ENCODE measurements at regions not wholly inside any gene's neighbourhood (a gene's known extent, or its start where the extent isn't known, plus 50 kb on each side); places are given as distances from the start of the nearest gene placed in this dataset.

DNA sequence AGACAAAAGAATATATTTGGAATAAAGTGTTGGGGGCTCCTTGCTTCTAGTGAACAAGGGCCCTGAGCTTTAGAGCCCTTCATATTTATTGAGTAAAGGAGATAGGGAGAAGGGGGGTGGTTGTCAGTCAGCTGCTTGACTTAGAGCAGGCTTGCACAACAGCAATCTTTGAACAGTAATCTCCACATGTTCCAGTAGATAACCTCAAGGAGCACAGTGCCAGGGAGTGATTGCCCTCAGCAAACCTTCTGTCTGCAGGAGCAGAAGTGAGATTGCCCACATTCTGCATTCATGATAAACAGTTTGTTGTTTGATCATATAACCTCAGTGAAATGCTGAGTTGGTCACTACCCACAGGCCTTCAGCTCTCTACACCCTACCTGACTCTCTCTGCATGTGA lies 205.8 kb upstream of the CXCL13 start:
- H3K4me1 ChIP-seq (ENCODE audit: low read length) = peaks cover 21% of the 10 kb centered on the region
- H3K27ac ChIP-seq (ENCODE audit: low read length) = no peak overlapping the region
- H3K27me3 ChIP-seq (ENCODE audit: low read depth, low read length) = no peaks in the 10 kb centered on the region; the same call in 1 of the 2 replicates
- H3K79me2 ChIP-seq (ENCODE audit: low read length) = no peaks in the 10 kb centered on the region
- no peak overlapping the region for H2AFZ ChIP-seq (ENCODE audit: low read depth, low read length)
- no peaks in the 10 kb centered on the region for H4K20me1 ChIP-seq (ENCODE audit: insufficient read depth, low read length)
- no peak for TF ChIP-seq EZH2phosphoT487 (IDR thresholded peaks at IDR 0.05; ENCODE audit: low read depth)
- TF ChIP-seq, protein P1, sequence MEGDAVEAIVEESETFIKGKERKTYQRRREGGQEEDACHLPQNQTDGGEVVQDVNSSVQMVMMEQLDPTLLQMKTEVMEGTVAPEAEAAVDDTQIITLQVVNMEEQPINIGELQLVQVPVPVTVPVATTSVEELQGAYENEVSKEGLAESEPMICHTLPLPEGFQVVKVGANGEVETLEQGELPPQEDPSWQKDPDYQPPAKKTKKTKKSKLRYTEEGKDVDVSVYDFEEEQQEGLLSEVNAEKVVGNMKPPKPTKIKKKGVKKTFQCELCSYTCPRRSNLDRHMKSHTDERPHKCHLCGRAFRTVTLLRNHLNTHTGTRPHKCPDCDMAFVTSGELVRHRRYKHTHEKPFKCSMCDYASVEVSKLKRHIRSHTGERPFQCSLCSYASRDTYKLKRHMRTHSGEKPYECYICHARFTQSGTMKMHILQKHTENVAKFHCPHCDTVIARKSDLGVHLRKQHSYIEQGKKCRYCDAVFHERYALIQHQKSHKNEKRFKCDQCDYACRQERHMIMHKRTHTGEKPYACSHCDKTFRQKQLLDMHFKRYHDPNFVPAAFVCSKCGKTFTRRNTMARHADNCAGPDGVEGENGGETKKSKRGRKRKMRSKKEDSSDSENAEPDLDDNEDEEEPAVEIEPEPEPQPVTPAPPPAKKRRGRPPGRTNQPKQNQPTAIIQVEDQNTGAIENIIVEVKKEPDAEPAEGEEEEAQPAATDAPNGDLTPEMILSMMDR (IDR thresholded peaks at IDR 0.05; ENCODE audit: low read depth, low read length) = no peak
- no peaks in the 10 kb centered on the region for H3K9me3 ChIP-seq (ENCODE audit: insufficient read depth, low read length)
- no peak overlapping the region for H3K9ac ChIP-seq (ENCODE audit: low read length)
- H3K4me3 ChIP-seq (ENCODE audit: low read length) = no peak overlapping the region
- H3K4me2 ChIP-seq (ENCODE audit: low read length) = no peak overlapping the region
- no peaks in the 10 kb centered on the region for H3K36me3 ChIP-seq (replicated peaks; ENCODE audit: low read depth, low read length)

- Histone ChIP-seq H3K9me3 (ENCODE audit: insufficient read depth, low read length) (no peaks in the 10 kb centered on the region), H3K79me2 (ENCODE audit: low read length) (no peaks in the 10 kb centered on the region), H3K4me1 (ENCODE audit: low read length) (no peaks in the 10 kb centered on the region), H2AFZ (ENCODE audit: low read depth, low read length) (no peak overlapping the region), H3K36me3 (replicated peaks; ENCODE audit: low read depth, low read length) (no peaks in the 10 kb centered on the region), H3K4me2 (ENCODE audit: low read length) (no peak overlapping the region), H3K27ac (ENCODE audit: low read length) (no peak overlapping the region), H3K9ac (ENCODE audit: low read length) (no peak overlapping the region), H3K27me3 (ENCODE audit: low read depth, low read length) (no peaks in the 10 kb centered on the region), H3K4me3 (ENCODE audit: low read length) (no peak overlapping the region), H4K20me1 (ENCODE audit: insufficient read depth, low read length) (no peaks in the 10 kb centered on the region)
- TF ChIP-seq, protein P1 (IDR thresholded peaks at IDR 0.05; ENCODE audit: low read depth, low read length) = no peak
- TF ChIP-seq EZH2phosphoT487 (IDR thresholded peaks at IDR 0.05; ENCODE audit: low read depth) = no peak
These were observed 191.9 kb upstream of the CXCL13 start for GRCh38 chr4:77413766-77414165.

GRCh38 chr4:77415689-77416088 lies 189.9 kb upstream of the CXCL13 start:
- Histone ChIP-seq H3K27me3 (ENCODE audit: low read depth, low read length) (no peaks in the 10 kb centered on the region), H2AFZ (ENCODE audit: low read depth, low read length) (no peak overlapping the region), H3K9ac (ENCODE audit: low read length) (no peak overlapping the region), H3K79me2 (ENCODE audit: low read length) (no peaks in the 10 kb centered on the region), H3K36me3 (replicated peaks; ENCODE audit: low read depth, low read length) (no peaks in the 10 kb centered on the region), H3K4me2 (ENCODE audit: low read length) (no peak overlapping the region), H4K20me1 (ENCODE audit: insufficient read depth, low read length) (no peaks in the 10 kb centered on the region), H3K9me3 (ENCODE audit: insufficient read depth, low read length) (no peaks in the 10 kb centered on the region), H3K4me1 (ENCODE audit: low read length) (no peaks in the 10 kb centered on the region), H3K4me3 (ENCODE audit: low read length) (no peak overlapping the region), H3K27ac (ENCODE audit: low read length) (no peak overlapping the region)
- TF ChIP-seq, protein P1 (IDR thresholded peaks at IDR 0.05; ENCODE audit: low read depth, low read length) = no peak

DNA sequence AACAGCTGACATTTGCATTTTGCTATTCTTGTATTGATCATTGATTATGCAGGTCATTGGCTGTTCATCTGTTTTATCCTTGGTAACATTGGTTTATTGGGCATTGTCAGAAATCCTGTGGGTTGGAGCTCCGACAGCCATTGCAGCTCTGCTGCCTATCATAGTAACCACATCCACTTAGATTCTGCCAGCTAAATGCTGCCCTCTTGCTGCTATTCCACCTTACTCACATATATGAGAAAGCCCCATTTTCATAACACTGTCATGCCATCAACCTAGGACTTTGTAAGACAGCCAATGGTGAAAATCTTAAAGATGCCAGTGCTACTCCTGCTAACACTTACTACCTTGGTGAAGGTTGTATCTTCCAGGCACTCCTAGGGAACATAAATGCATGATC lies 187.3 kb upstream of the CXCL13 start:
- no peak overlapping the region for H3K4me3 ChIP-seq (ENCODE audit: low read length)
- H3K4me1 ChIP-seq (ENCODE audit: low read length) = no peaks in the 10 kb centered on the region
- no peaks in the 10 kb centered on the region for H3K79me2 ChIP-seq (ENCODE audit: low read length)
- no peaks in the 10 kb centered on the region for H3K27me3 ChIP-seq (ENCODE audit: low read depth, low read length)
- H4K20me1 ChIP-seq (ENCODE audit: insufficient read depth, low read length) = no peaks in the 10 kb centered on the region
- no peak overlapping the region for H3K27ac ChIP-seq (ENCODE audit: low read length)
- TF ChIP-seq, protein P1 (IDR thresholded peaks at IDR 0.05; ENCODE audit: low read depth, low read length) = peak; percentile 73
- TF ChIP-seq EZH2phosphoT487 (IDR thresholded peaks at IDR 0.05; ENCODE audit: low read depth) = no peak
- H3K36me3 ChIP-seq (replicated peaks; ENCODE audit: low read depth, low read length) = no peaks in the 10 kb centered on the region
- peak overlapping the region; percentile 52 for H3K4me2 ChIP-seq (ENCODE audit: low read length)
- H2AFZ ChIP-seq (ENCODE audit: low read depth, low read length) = peak overlapping the region; percentile 57; the same call in 1 of the 2 replicates
- no peak overlapping the region for H3K9ac ChIP-seq (ENCODE audit: low read length)
- no peaks in the 10 kb centered on the region for H3K9me3 ChIP-seq (ENCODE audit: insufficient read depth, low read length)
